ENCODE measurements at regions not wholly inside any gene's neighbourhood (a gene's known extent, or its start where the extent isn't known, plus 50 kb on each side); places are given as distances from the start of the nearest gene placed in this dataset.

GRCh38 chr15:93478947-93479346 lies 389.9 kb upstream of the RGMA start:
- intact Hi-C loops (cut with micrococcal nuclease; ENCODE audit: unreplicated experiment), result no loop called here
- Mint-ChIP-seq H3K9me3 (ENCODE audit: low read depth, unreplicated experiment) (peaks cover 8% of the 10 kb centered on the region), H3K27me3 (ENCODE audit: unreplicated experiment) (no peaks in the 10 kb centered on the region), H3K36me3 (ENCODE audit: insufficient read depth, unreplicated experiment) (no peaks in the 10 kb centered on the region), H3K27ac (ENCODE audit: unreplicated experiment) (no peak overlapping the region), H3K4me1 (ENCODE audit: low read depth, unreplicated experiment) (peaks cover 14% of the 10 kb centered on the region), H3K4me3 (ENCODE audit: low read depth, unreplicated experiment) (no peak overlapping the region)
- BruUV-seq (replicated peaks), result no TSS peak
- no peak for TF ChIP-seq CTCF (IDR thresholded peaks at IDR 0.05; ENCODE audit: unreplicated experiment)
- CTCF ChIA-PET, result no interaction called here
- DNase-seq, result peak; percentile 36

- CTCF ChIA-PET, result no interaction called here
- no TSS peak for BruUV-seq (replicated peaks)
- TF ChIP-seq CTCF (IDR thresholded peaks at IDR 0.05; ENCODE audit: unreplicated experiment), result no peak
- Mint-ChIP-seq H3K36me3 (ENCODE audit: insufficient read depth, unreplicated experiment) (no peaks in the 10 kb centered on the region), H3K4me3 (ENCODE audit: low read depth, unreplicated experiment) (no peak overlapping the region), H3K27me3 (ENCODE audit: unreplicated experiment) (no peaks in the 10 kb centered on the region), H3K9me3 (ENCODE audit: low read depth, unreplicated experiment) (peaks cover 8% of the 10 kb centered on the region), H3K4me1 (ENCODE audit: low read depth, unreplicated experiment) (peaks cover 14% of the 10 kb centered on the region), H3K27ac (ENCODE audit: unreplicated experiment) (no peak overlapping the region)
- no peak for DNase-seq
- intact Hi-C loops (cut with micrococcal nuclease; ENCODE audit: unreplicated experiment), result no loop called here
These were observed 388.7 kb upstream of the RGMA start for GRCh38 chr15:93477721-93478120.

- Mint-ChIP-seq H3K9me3 (ENCODE audit: low read depth, unreplicated experiment) (peaks cover 6% of the 10 kb centered on the region), H3K4me1 (ENCODE audit: low read depth, unreplicated experiment) (peaks cover 14% of the 10 kb centered on the region), H3K27ac (ENCODE audit: unreplicated experiment) (no peak overlapping the region), H3K4me3 (ENCODE audit: low read depth, unreplicated experiment) (no peak overlapping the region), H3K36me3 (ENCODE audit: insufficient read depth, unreplicated experiment) (no peaks in the 10 kb centered on the region), H3K27me3 (ENCODE audit: unreplicated experiment) (no peaks in the 10 kb centered on the region)
- no peak for TF ChIP-seq CTCF (IDR thresholded peaks at IDR 0.05; ENCODE audit: unreplicated experiment)
- intact Hi-C loops (cut with micrococcal nuclease; ENCODE audit: unreplicated experiment), result no loop called here
- no peak for DNase-seq
- CTCF ChIA-PET, result no interaction called here
- no TSS peak for BruUV-seq (replicated peaks)
These were observed 388.2 kb upstream of the RGMA start for GRCh38 chr15:93477188-93477587.

- DNase-seq, result no peak
- TF ChIP-seq CTCF (IDR thresholded peaks at IDR 0.05; ENCODE audit: unreplicated experiment), result no peak
- Mint-ChIP-seq H3K9me3 (ENCODE audit: low read depth, unreplicated experiment) (peaks cover 6% of the 10 kb centered on the region), H3K27ac (ENCODE audit: unreplicated experiment) (no peak overlapping the region), H3K36me3 (ENCODE audit: insufficient read depth, unreplicated experiment) (no peaks in the 10 kb centered on the region), H3K4me3 (ENCODE audit: low read depth, unreplicated experiment) (no peak overlapping the region), H3K4me1 (ENCODE audit: low read depth, unreplicated experiment) (peaks cover 14% of the 10 kb centered on the region), H3K27me3 (ENCODE audit: unreplicated experiment) (no peaks in the 10 kb centered on the region)
- BruUV-seq (replicated peaks), result no TSS peak
- intact Hi-C loops (cut with micrococcal nuclease; ENCODE audit: unreplicated experiment), result no loop called here
- CTCF ChIA-PET, result no interaction called here
These were observed 387.6 kb upstream of the RGMA start for GRCh38 chr15:93476491-93477177.
